NCI-H128 (cell line): ENCODE measurements at regions not wholly inside any gene's neighbourhood (a gene's known extent, or its start where the extent isn't known, plus 50 kb on each side); places are given as distances from the start of the nearest gene placed in this dataset.
"Not testable (repeated sequence)": the region's sequence is repeated elsewhere in the genome, so short reads cannot be mapped to it uniquely, and the experiment has no call there.

ENCODE experiments used
- DNase-seq: peaks from one replicate; lab custom pipeline; 2025; ENCODE audit not compliant: unreplicated experiment; lab: John Stamatoyannopoulos, UW

GRCh38 chr12:62021808-62022207, 238.4 kb upstream of the USP15 start:
- DNase-seq = no peak

- DNase-seq = no peak
These were observed 231.7 kb upstream of the USP15 start for GRCh38 chr12:62028536-62028935.

GRCh38 chr12:62032870-62033269, 227.3 kb upstream of the USP15 start:
- DNase-seq = no peak

GRCh38 chr12:62044450-62045135, 215.6 kb upstream of the USP15 start:
- DNase-seq = no peak

- no peak for DNase-seq
These were observed 215.0 kb upstream of the USP15 start for GRCh38 chr12:62045211-62045610.

GRCh38 chr12:62050785-62051184, 209.4 kb upstream of the USP15 start:
- DNase-seq = no peak

- DNase-seq = no peak
These were observed 190.2 kb upstream of the USP15 start for GRCh38 chr12:62069976-62070375.

GRCh38 chr12:62073236-62073635, 187.0 kb upstream of the USP15 start:
- not testable (repeated sequence) for DNase-seq

- DNase-seq = no peak
These were observed 184.3 kb upstream of the USP15 start for GRCh38 chr12:62075870-62076269.

GRCh38 chr12:62078020-62078419, 182.2 kb upstream of the USP15 start:
- DNase-seq = no peak

- no peak for DNase-seq
These were observed 177.8 kb upstream of the USP15 start for GRCh38 chr12:62082448-62082847.

- DNase-seq = no peak
These were observed 162.1 kb upstream of the USP15 start for GRCh38 chr12:62098132-62098531.

GRCh38 chr12:62103748-62104147, 156.5 kb upstream of the USP15 start:
- DNase-seq = no peak

GRCh38 chr12:62106547-62107185, 153.5 kb upstream of the USP15 start:
- no peak for DNase-seq

- no peak for DNase-seq
These were observed 146.7 kb upstream of the USP15 start for GRCh38 chr12:62113366-62114011.

GRCh38 chr12:62116986-62117385, 143.2 kb upstream of the USP15 start:
- DNase-seq = no peak

- DNase-seq = no peak
These were observed 136.4 kb upstream of the USP15 start for GRCh38 chr12:62123721-62124203.

GRCh38 chr12:62127516-62127915, 132.7 kb upstream of the USP15 start:
- no peak for DNase-seq

GRCh38 chr12:62128175-62128975, 131.8 kb upstream of the USP15 start:
- DNase-seq = no peak

- no peak for DNase-seq
These were observed 130.9 kb upstream of the USP15 start for GRCh38 chr12:62129291-62129690.

GRCh38 chr12:62130402-62130801, 129.8 kb upstream of the USP15 start:
- no peak for DNase-seq
